NCI-H2227 (cell line): ENCODE measurements at regions not wholly inside any gene's neighbourhood (a gene's known extent, or its start where the extent isn't known, plus 50 kb on each side); places are given as distances from the start of the nearest gene placed in this dataset.
"Not testable (repeated sequence)": the region's sequence is repeated elsewhere in the genome, so short reads cannot be mapped to it uniquely, and the experiment has no call there.

Source experiments
- DNase-seq: peaks from one replicate; lab custom pipeline; 2025; ENCODE audit not compliant: unreplicated experiment; lab: John Stamatoyannopoulos, UW

- peak; percentile 25 for DNase-seq
These were observed 191.4 kb upstream of the SDK2 start for GRCh38 chr17:73835605-73836004.

GRCh38 chr17:73838815-73839214 is 194.6 kb upstream of the SDK2 start:
- DNase-seq: no peak

- no peak for DNase-seq
These were observed 196.6 kb upstream of the SDK2 start for GRCh38 chr17:73840829-73841228.

GRCh38 chr17:73841431-73842060 is 197.3 kb upstream of the SDK2 start:
- peak; percentile 39 for DNase-seq

- DNase-seq: no peak
These were observed 203.7 kb upstream of the SDK2 start for GRCh38 chr17:73847952-73848351.

- DNase-seq: no peak
These were observed 206.2 kb upstream of the SDK2 start for GRCh38 chr17:73850426-73850825.

- no peak for DNase-seq
These were observed 206.8 kb upstream of the SDK2 start for GRCh38 chr17:73851091-73851490.

GRCh38 chr17:73851921-73852320 is 207.7 kb upstream of the SDK2 start:
- DNase-seq: no peak

GRCh38 chr17:73855720-73856333 is 211.6 kb upstream of the SDK2 start:
- no peak for DNase-seq

GRCh38 chr17:73856556-73856955 is 212.3 kb upstream of the SDK2 start:
- no peak for DNase-seq

GRCh38 chr17:73859439-73860008 is 215.3 kb upstream of the SDK2 start:
- DNase-seq: not testable (repeated sequence)

GRCh38 chr17:73861543-73861942 is 217.3 kb upstream of the SDK2 start:
- no peak for DNase-seq

GRCh38 chr17:73863761-73864535 is 219.7 kb upstream of the SDK2 start:
- no peak for DNase-seq

- DNase-seq: no peak
These were observed 221.6 kb upstream of the SDK2 start for GRCh38 chr17:73865831-73866230.

GRCh38 chr17:73867056-73867455 is 222.8 kb upstream of the SDK2 start:
- no peak for DNase-seq

GRCh38 chr17:73870068-73870467 is 225.8 kb upstream of the SDK2 start:
- DNase-seq: no peak

GRCh38 chr17:73870473-73870872 is 226.2 kb upstream of the SDK2 start:
- DNase-seq: no peak

GRCh38 chr17:73872816-73873215 is 228.6 kb upstream of the SDK2 start:
- DNase-seq: no peak

GRCh38 chr17:73874008-73874720 is 229.9 kb upstream of the SDK2 start:
- DNase-seq: no peak

GRCh38 chr17:73875346-73875745 is 231.1 kb upstream of the SDK2 start:
- DNase-seq: no peak

- DNase-seq: no peak
These were observed 233.7 kb upstream of the SDK2 start for GRCh38 chr17:73877962-73878361.
